BLaER1 treated with 17β-estradiol and CSF1 and Interleukin-3, amounts not matched to agents 10 nM and 100 nM (cell line): ENCODE measurements at regions not wholly inside any gene's neighbourhood (a gene's known extent, or its start where the extent isn't known, plus 50 kb on each side); places are given as distances from the start of the nearest gene placed in this dataset.

Source experiments
- H3K27ac ChIP-seq, 11 experiments: shearing (Covaris generic); formaldehyde crosslinking; 2 replicates each; pipeline ENCODE4 v1.8.1; 2022
- H3K27me3 ChIP-seq, 11 experiments: shearing (Covaris generic); formaldehyde crosslinking; 2 replicates each; pipeline ENCODE4 v1.8.1; 2022
- H3K36me3 ChIP-seq, 11 experiments: shearing (Covaris generic); formaldehyde crosslinking; 2 replicates each; pipeline ENCODE4 v1.8.1; 2022
- H3K4me1 ChIP-seq, 10 experiments: shearing (Covaris generic); formaldehyde crosslinking; 2 replicates each; pipeline ENCODE4 v1.8.1; 2022
- H3K4me2 ChIP-seq, 11 experiments: shearing (Covaris generic); formaldehyde crosslinking; 2 replicates each; pipeline ENCODE4 v1.8.1; 2022
- H3K4me3 ChIP-seq, 10 experiments: shearing (Covaris generic); formaldehyde crosslinking; 2 replicates each; pipeline ENCODE4 v1.8.1; 2022
- H3K9ac ChIP-seq, 11 experiments: shearing (Covaris generic); formaldehyde crosslinking; 2 replicates each; pipeline ENCODE4 v1.8.1; 2022
- H3K9me3 ChIP-seq, 11 experiments: shearing (Covaris generic); formaldehyde crosslinking; replicated peaks in 1 of 11; 2 replicates each; pipeline ENCODE4 v1.8.1; 2022
- H4K20me1 ChIP-seq, 11 experiments: shearing (Covaris generic); formaldehyde crosslinking; 2 replicates each; pipeline ENCODE4 v1.8.1; 2022
- Cebpa-rat ChIP-seq, 11 experiments: shearing (Covaris generic); IDR thresholded peaks; 2 replicates each; pipeline ENCODE4 v1.8.1; 2022

DNA sequence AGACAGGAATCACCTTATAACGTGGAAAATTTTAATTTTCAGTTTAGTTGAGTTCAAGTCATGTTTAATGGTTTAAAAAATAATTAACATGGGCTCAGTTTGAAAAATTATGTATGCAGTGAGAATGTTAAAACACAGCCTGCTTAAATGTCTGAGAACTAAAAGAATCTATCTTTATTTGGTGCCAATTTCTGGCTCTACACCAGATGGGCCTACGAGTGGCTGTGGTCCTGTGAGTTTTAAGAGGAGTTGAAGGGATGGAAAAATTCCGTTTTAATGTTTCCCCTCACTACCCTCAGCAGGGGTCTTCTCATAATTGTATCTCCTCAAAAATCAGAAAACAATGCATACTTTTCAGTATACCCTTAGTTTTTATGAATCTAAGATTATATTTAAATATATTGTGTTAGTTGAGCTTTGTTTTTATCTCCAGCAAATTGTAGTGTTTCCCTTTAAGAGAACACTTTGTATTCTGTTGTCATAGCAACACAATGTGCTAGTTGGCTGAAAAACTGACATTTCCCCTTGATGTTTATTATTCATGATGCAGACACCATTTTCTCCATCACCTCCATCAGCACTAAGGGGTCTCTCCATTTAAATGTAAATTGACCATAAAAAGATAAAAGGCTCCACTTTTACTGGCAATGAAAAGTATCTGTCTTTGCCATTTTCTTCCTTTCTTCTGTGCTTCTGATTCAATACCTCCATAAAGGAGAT lies 393.5 kb upstream of the GRIA3 start:
- H4K20me1 ChIP-seq: no peaks in the 10 kb centered on the region
- H3K4me1 ChIP-seq: no peaks in the 10 kb centered on the region
- H3K4me2 ChIP-seq: no peak overlapping the region
- no peak for TF ChIP-seq Cebpa-rat (IDR thresholded peaks at IDR 0.05)
- peaks cover 0 to 10% (median 5%) of the 10 kb centered on the region in 11 experiments; a peak in 15 of 22 replicates for H3K9me3 ChIP-seq
- no peak overlapping the region for H3K9ac ChIP-seq
- peaks cover 13 to 98% (median 88%) of the 10 kb centered on the region in 11 experiments for H3K27me3 ChIP-seq
- H3K36me3 ChIP-seq: no peaks in the 10 kb centered on the region
- H3K4me3 ChIP-seq: no peak overlapping the region
- no peak overlapping the region for H3K27ac ChIP-seq

DNA sequence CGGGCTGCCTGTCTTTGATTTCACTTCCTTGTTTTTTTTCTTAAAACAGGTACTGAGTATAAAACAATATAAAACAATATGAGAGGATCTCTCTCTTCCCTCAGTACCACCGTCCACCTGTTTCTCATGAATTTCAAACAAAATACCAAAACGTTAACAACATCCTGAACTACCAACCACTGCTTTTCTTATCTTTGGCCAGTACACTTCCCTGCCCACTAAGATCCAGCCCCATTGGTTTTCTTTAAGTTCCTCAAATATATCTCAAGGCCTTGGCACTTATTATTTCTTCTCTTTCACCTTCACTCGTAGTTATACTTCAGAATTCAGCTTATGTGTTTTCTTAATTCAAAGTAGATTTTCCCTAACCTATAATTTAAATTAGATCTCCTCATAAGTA lies 370.2 kb upstream of the GRIA3 start:
- Histone ChIP-seq H3K4me2 (no peak overlapping the region), H3K9ac (no peak overlapping the region), H3K4me1 (no peaks in the 10 kb centered on the region), H3K36me3 (no peaks in the 10 kb centered on the region), H3K27me3 (peaks cover 19 to 64% (median 49%) of the 10 kb centered on the region in 11 experiments), H3K4me3 (no peak overlapping the region), H4K20me1 (no peaks in the 10 kb centered on the region), H3K9me3 (peaks cover 6 to 20% (median 10%) of the 10 kb centered on the region in 11 experiments; a peak in 11 of 22 replicates), H3K27ac (no peak overlapping the region)
- no peak for TF ChIP-seq Cebpa-rat (IDR thresholded peaks at IDR 0.05)

DNA sequence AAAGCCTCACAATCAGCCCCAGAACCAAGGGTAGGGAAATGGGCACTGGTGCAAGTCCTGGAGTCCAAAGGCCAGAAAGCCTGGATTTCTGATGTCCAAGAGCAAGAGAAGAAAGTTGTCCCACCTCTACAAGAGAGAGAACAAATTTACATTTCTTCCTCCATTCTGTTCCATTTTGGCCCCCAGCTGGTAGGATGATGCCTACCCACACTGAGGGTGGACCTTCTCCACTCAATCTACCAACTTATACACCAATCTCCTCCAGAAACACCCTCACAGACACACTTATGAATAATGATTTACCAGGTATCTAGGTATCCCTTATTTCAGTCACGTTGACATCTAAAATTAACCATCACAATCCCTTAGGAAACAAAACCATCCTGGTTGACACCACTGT lies 367.8 kb upstream of the GRIA3 start:
- Histone ChIP-seq H3K9me3 (peaks cover 7 to 41% (median 16%) of the 10 kb centered on the region in 11 experiments; a peak in 18 of 22 replicates), H3K4me2 (no peak overlapping the region), H4K20me1 (no peaks in the 10 kb centered on the region), H3K36me3 (no peaks in the 10 kb centered on the region), H3K4me1 (no peaks in the 10 kb centered on the region), H3K4me3 (no peak overlapping the region), H3K27ac (no peak overlapping the region), H3K27me3 (peaks cover 25 to 63% (median 43%) of the 10 kb centered on the region in 11 experiments), H3K9ac (no peak overlapping the region)
- no peak for TF ChIP-seq Cebpa-rat (IDR thresholded peaks at IDR 0.05)

DNA sequence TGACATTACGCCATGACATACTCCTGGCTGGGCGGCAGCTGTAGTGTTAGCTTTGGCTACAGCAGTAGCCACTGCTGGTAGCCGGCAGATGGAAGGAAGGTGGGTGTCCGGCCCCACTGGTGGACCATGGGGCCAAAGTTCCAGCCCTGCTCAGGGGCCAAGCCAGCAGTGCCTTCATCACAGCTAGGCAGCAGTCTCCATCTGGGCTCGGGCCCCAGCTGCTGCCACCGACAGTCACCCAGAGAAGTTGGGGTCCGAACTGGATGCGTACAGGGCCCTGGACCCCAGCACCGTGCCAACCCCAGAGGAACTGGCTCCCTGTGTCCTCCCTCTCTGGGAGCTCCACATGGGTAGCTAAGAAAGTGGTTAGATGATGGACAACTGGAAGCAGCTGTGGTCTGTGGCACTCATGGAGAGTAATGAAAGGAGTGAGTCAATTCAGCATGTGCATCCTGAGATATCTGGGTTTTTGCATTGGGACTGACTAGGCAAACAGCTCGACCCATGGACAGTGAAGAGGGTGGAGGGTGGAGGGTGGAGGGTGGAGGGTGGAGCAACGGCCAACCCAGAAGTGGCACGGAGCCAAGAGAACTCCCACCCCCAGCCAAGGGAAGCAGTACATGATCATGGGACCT lies 366.6 kb upstream of the GRIA3 start:
- Histone ChIP-seq H3K9ac (no peak overlapping the region), H3K4me1 (no peaks in the 10 kb centered on the region)
- TF ChIP-seq Cebpa-rat (IDR thresholded peaks at IDR 0.05): no peak

DNA sequence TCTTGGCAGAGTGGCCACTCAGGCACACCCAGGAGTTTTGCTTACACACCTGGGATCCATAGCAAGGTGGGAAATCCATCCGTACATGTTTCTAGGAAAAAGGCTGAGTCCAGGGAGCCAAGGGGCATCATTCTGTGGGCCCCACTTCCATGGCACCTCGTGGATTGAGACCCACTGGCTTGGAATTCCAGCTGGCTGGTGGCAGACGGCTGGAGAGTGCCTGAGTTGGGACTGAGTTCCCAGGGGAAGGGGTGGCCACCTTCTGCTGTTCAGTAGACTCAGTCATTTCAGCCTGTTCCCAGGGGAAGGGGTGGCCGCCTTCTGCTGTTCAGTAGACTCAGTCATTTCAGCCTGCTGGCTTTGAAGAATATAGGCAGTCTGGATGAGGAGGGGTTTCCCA lies 366.0 kb upstream of the GRIA3 start:
- peaks cover 7 to 41% (median 16%) of the 10 kb centered on the region in 11 experiments; a peak in 18 of 22 replicates for H3K9me3 ChIP-seq

More for the DNA sequence above, 366.6 kb upstream of the GRIA3 start:
- Histone ChIP-seq H3K9me3 (peaks cover 7 to 41% (median 16%) of the 10 kb centered on the region in 11 experiments; a peak in 18 of 22 replicates), H4K20me1 (no peaks in the 10 kb centered on the region), H3K4me2 (no peak overlapping the region), H3K36me3 (no peaks in the 10 kb centered on the region), H3K27me3 (peaks cover 19 to 65% (median 41%) of the 10 kb centered on the region in 11 experiments), H3K27ac (no peak overlapping the region), H3K4me3 (no peak overlapping the region)

DNA sequence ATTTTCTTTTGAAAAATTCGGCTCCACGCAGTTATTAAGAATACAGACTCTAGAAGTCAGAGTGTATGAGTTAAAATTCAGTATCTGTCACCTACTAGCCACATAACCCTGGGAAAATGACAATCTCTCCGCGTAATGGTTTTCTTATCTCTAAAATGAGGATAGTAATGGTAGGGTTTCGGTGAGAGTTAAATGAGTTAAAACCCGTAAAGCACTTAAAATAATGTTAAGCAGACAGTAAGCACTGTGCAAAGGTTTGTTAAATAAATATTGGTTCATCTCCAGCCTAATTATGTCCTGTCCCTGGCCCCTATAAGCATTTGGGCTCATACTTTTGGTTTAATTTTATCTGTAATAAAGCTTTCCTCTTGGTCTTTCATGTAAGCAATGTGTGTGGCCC lies 350.8 kb upstream of the GRIA3 start:
- Histone ChIP-seq H3K36me3 (no peaks in the 10 kb centered on the region), H3K9ac (no peak overlapping the region), H4K20me1 (no peaks in the 10 kb centered on the region), H3K4me3 (no peak overlapping the region), H3K27ac (no peak overlapping the region), H3K9me3 (peaks cover 0 to 5% (median 0%) of the 10 kb centered on the region in 11 experiments; a peak in 2 of 22 replicates), H3K4me2 (no peak overlapping the region), H3K4me1 (no peaks in the 10 kb centered on the region), H3K27me3 (peaks cover 17 to 71% (median 60%) of the 10 kb centered on the region in 11 experiments; a peak in 21 of 22 replicates)
- no peak for TF ChIP-seq Cebpa-rat (IDR thresholded peaks at IDR 0.05)

More for the DNA sequence above, 366.0 kb upstream of the GRIA3 start:
- no peak overlapping the region for H3K4me2 ChIP-seq
- no peaks in the 10 kb centered on the region for H4K20me1 ChIP-seq
- H3K4me3 ChIP-seq: no peak overlapping the region
- H3K27me3 ChIP-seq: peaks cover 19 to 62% (median 45%) of the 10 kb centered on the region in 11 experiments
- no peaks in the 10 kb centered on the region for H3K4me1 ChIP-seq
- H3K36me3 ChIP-seq: no peaks in the 10 kb centered on the region
- no peak overlapping the region for H3K27ac ChIP-seq
- TF ChIP-seq Cebpa-rat (IDR thresholded peaks at IDR 0.05): no peak
- no peak overlapping the region for H3K9ac ChIP-seq

DNA sequence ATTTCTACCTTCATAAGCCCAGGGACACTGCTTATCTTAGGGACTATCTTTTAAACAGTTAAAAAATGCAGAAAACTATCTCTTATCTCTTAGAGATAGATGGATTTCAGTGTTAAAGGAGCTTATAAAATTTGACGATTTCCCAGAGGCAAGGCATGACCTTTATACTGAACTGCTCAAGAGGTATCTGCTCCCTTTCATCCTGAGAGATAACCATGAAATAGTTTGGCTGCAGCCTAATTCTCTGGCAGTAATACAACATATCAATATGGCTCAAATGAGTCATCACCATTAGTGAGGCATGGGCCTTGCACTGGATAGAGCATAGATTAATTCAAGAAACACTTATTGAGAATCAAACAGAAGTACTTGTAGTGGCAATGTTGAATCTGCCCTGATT lies 348.2 kb upstream of the GRIA3 start:
- Histone ChIP-seq H3K27me3 (peaks cover 11 to 75% (median 69%) of the 10 kb centered on the region in 11 experiments; a peak in 21 of 22 replicates), H3K9ac (no peak overlapping the region), H3K36me3 (no peaks in the 10 kb centered on the region), H3K4me3 (no peak overlapping the region), H3K9me3 (peaks cover 0 to 5% (median 0%) of the 10 kb centered on the region in 11 experiments; a peak in 2 of 22 replicates), H4K20me1 (no peaks in the 10 kb centered on the region), H3K27ac (no peak overlapping the region), H3K4me1 (no peaks in the 10 kb centered on the region), H3K4me2 (no peak overlapping the region)
- TF ChIP-seq Cebpa-rat (IDR thresholded peaks at IDR 0.05): no peak

DNA sequence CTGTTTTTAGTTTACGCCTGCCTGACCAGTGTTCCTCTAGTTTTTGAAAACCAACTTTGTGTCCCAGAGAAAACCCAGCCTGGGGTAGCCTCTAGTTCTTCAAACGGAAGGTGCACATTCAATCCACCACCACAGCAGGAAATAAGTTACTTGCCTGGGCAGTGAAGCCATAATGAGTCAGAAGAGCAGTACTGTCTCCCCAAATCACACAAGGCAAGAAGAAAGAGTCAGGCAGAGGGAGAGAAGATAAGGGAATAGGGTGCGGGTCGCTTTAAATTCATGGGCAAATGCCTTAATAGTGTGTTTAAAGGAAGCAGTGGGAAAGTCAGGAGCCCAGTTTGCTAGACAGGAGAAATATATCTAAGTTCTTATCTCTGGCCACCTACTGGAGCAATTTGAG lies 333.8 kb upstream of the GRIA3 start:
- no peaks in the 10 kb centered on the region for H4K20me1 ChIP-seq
- no peak overlapping the region for H3K27ac ChIP-seq
- H3K27me3 ChIP-seq: peaks cover 0 to 42% (median 24%) of the 10 kb centered on the region in 11 experiments; a peak in 16 of 22 replicates
- H3K4me1 ChIP-seq: no peaks in the 10 kb centered on the region
- H3K4me3 ChIP-seq: no peak overlapping the region
- no peak overlapping the region for H3K4me2 ChIP-seq
- no peak overlapping the region for H3K9ac ChIP-seq
- H3K36me3 ChIP-seq: no peaks in the 10 kb centered on the region
- TF ChIP-seq Cebpa-rat (IDR thresholded peaks at IDR 0.05): no peak
- H3K9me3 ChIP-seq: peaks cover 0 to 5% (median 0%) of the 10 kb centered on the region in 11 experiments; a peak in 1 of 22 replicates

DNA sequence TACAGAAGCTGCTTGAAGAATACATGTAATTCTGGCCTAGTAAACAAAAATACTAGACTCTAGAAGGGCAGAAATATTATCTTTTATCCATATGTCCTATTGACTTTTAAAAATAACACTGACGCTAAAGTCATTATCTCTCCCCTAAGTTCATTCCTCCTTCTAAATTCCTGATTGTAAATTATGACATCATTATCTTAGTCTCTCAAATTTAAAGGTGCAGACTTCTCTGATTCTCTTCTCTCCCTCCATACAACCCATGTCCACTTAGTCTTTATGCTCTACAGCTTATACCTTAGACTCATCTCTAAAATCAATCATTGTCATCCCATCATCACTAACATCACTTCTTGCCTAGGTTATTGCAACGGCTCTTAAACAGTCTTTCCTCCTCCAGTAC lies 327.9 kb upstream of the GRIA3 start:
- H3K4me3 ChIP-seq: no peak overlapping the region
- H3K4me1 ChIP-seq: no peaks in the 10 kb centered on the region
- peaks cover 0 to 5% (median 0%) of the 10 kb centered on the region in 11 experiments; a peak in 1 of 22 replicates for H3K9me3 ChIP-seq
- no peak overlapping the region for H3K27ac ChIP-seq
- no peaks in the 10 kb centered on the region for H3K36me3 ChIP-seq
- no peaks in the 10 kb centered on the region for H4K20me1 ChIP-seq
- H3K4me2 ChIP-seq: no peak overlapping the region
- TF ChIP-seq Cebpa-rat (IDR thresholded peaks at IDR 0.05): no peak
- no peak overlapping the region for H3K9ac ChIP-seq
- H3K27me3 ChIP-seq: peaks cover 6 to 60% (median 48%) of the 10 kb centered on the region in 11 experiments; a peak in 20 of 22 replicates
